Fibroblast of lung (primary cell): ENCODE measurements at regions not wholly inside any gene's neighbourhood (a gene's known extent, or its start where the extent isn't known, plus 50 kb on each side); places are given as distances from the start of the nearest gene placed in this dataset.

Experiments used
- DNase-seq, 2 donors: peaks; one replicate each; pipeline versions ENCODE4 v3.0.0 to v3.0.0-alpha.2; 2010; ENCODE audit warnings: low read depth in 2 of 2
- H2AFZ ChIP-seq: 2 replicates; pipeline ENCODE4 v1.5.1; 2012; ENCODE audit warnings: low read length, control low read depth, inconsistent platforms
- H3K27ac ChIP-seq: 2 replicates; pipeline ENCODE4 v1.5.1; 2011; ENCODE audit warnings: low read length, control low read depth; ENCODE audit not compliant: insufficient read depth
- H3K27me3 ChIP-seq: 2 replicates; pipeline ENCODE4 v1.5.1; 2011; ENCODE audit warnings: mild to moderate bottlenecking, low read length; ENCODE audit not compliant: control insufficient read depth, insufficient read depth
- H3K36me3 ChIP-seq: 2 replicates; pipeline ENCODE4 v1.5.1; 2011; ENCODE audit warnings: low read length; ENCODE audit not compliant: control insufficient read depth, insufficient read depth
- H3K4me1 ChIP-seq: 2 replicates; pipeline ENCODE4 v1.5.1; 2011; ENCODE audit warnings: low read length; ENCODE audit not compliant: control insufficient read depth, insufficient read depth; ENCODE audit errors: extremely low read depth
- H3K4me2 ChIP-seq: 2 replicates; pipeline ENCODE4 v1.5.1; 2011; ENCODE audit warnings: low read length, control low read depth; ENCODE audit not compliant: insufficient read depth; ENCODE audit errors: extremely low read depth
- H3K4me3 ChIP-seq, 4 experiments: fragments of 200-600 bp in 1 of 4; sonication (generic) in 1 of 4; replicated peaks in 1 of 4; 2 replicates each; pipeline ENCODE4 v1.5.1; 2011 to 2016; ENCODE audit warnings: low read length in 4 of 4, low read depth in 3 of 4, mild to moderate bottlenecking in 3 of 4, control low read depth in 2 of 4, inconsistent platforms in 1 of 4, mixed read lengths in 1 of 4; ENCODE audit not compliant: insufficient read depth in 1 of 4; ENCODE audit errors: control extremely low read depth in 1 of 4
- H3K79me2 ChIP-seq: 2 replicates; pipeline ENCODE4 v1.5.1; 2012; ENCODE audit warnings: mild to moderate bottlenecking, low read length, inconsistent platforms; ENCODE audit not compliant: control insufficient read depth, insufficient read depth
- H3K9ac ChIP-seq: 2 replicates; pipeline ENCODE4 v1.5.1; 2011; ENCODE audit warnings: mild to moderate bottlenecking, low read length, control low read depth; ENCODE audit not compliant: insufficient read depth
- H3K9me3 ChIP-seq: 2 replicates; pipeline ENCODE4 v1.5.1; 2012; ENCODE audit warnings: low read depth, low read length; ENCODE audit not compliant: control insufficient read depth, insufficient read depth
- H4K20me1 ChIP-seq: 2 replicates; pipeline ENCODE4 v1.5.1; 2011; ENCODE audit warnings: low read length; ENCODE audit not compliant: control insufficient read depth, insufficient read depth; ENCODE audit errors: extremely low read depth
- EZH2 ChIP-seq: IDR thresholded peaks from 2 replicates; pipeline ENCODE4 v1.5.1; 2012; ENCODE audit warnings: low read length, control low read depth, mild to moderate bottlenecking; ENCODE audit errors: missing control alignments
- TF ChIP-seq, protein P1 (sequence below), 2 donors: IDR thresholded peaks in 1 of 2; conservative IDR thresholded peaks in 1 of 2; 1 replicate in 1 of 2; 2 replicates in 1 of 2; pipeline ENCODE4 v1.5.1; 2011 to 2012; ENCODE audit warnings: low read length in 2 of 2, control low read depth in 1 of 2, inconsistent platforms in 1 of 2, low read depth in 1 of 2, mild to moderate bottlenecking in 1 of 2

DNA sequence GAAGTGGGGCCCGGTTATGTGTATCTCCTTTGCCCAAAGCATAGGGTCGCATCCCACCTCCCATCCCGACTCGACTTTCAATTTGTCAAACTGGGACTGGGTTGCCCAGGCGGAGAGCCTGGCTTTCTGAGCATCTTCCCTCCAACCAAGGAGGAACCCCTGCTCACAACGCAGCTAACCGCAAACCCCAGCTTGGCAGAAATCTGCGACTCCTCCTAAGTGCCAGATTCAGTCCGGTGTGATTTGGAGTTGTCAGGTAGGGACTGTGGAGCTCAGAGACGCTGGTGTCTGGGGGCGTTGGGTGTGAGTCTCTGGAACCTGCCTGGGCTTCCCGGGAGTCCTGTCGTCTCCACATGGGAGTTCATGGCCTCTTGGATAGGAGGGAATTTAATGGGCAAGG is 1126.7 kb downstream of the AACS start:
- H3K27ac ChIP-seq, result no peak overlapping the region
- no peaks in the 10 kb centered on the region for H3K27me3 ChIP-seq
- H3K4me2 ChIP-seq, result no peak overlapping the region
- no peaks in the 10 kb centered on the region for H3K4me1 ChIP-seq
- H4K20me1 ChIP-seq, result no peaks in the 10 kb centered on the region
- no peaks in the 10 kb centered on the region for H3K9me3 ChIP-seq
- H3K9ac ChIP-seq, result no peak overlapping the region
- no peak for DNase-seq
- TF ChIP-seq, protein P1, sequence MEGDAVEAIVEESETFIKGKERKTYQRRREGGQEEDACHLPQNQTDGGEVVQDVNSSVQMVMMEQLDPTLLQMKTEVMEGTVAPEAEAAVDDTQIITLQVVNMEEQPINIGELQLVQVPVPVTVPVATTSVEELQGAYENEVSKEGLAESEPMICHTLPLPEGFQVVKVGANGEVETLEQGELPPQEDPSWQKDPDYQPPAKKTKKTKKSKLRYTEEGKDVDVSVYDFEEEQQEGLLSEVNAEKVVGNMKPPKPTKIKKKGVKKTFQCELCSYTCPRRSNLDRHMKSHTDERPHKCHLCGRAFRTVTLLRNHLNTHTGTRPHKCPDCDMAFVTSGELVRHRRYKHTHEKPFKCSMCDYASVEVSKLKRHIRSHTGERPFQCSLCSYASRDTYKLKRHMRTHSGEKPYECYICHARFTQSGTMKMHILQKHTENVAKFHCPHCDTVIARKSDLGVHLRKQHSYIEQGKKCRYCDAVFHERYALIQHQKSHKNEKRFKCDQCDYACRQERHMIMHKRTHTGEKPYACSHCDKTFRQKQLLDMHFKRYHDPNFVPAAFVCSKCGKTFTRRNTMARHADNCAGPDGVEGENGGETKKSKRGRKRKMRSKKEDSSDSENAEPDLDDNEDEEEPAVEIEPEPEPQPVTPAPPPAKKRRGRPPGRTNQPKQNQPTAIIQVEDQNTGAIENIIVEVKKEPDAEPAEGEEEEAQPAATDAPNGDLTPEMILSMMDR (conservative IDR thresholded peaks at IDR 0.05 in 1 of 2, IDR thresholded peaks at IDR 0.05 in 1 of 2; ENCODE audit: low read depth in 1 of 2, low read length in 2 of 2), result no peak
- TF ChIP-seq EZH2, result no peak
- no peak overlapping the region for H2AFZ ChIP-seq
- H3K4me3 ChIP-seq, result no peak overlapping the region
- no peaks in the 10 kb centered on the region for H3K36me3 ChIP-seq
- no peaks in the 10 kb centered on the region for H3K79me2 ChIP-seq

DNA sequence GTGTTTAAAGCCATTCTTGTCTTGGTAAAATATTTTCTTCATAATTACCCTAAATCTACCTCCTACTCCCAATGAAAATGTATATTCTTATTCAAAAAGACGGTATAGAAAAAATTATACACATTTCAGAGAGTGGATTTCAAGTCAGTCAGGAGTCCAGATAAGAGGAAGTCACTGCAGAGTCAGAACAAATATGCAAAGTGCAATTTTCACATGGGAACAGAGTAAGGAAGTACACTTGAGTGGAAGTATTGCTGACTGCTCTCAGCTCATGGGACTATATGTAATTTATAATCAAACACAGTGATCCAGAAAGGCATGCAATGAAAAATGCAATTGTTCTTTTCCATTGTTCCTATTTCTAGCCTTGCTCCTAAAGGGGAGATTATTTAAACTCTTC is 1128.0 kb downstream of the AACS start:
- Histone ChIP-seq H3K4me1 (no peaks in the 10 kb centered on the region), H3K9me3 (no peaks in the 10 kb centered on the region)
- no peak for DNase-seq

DNA sequence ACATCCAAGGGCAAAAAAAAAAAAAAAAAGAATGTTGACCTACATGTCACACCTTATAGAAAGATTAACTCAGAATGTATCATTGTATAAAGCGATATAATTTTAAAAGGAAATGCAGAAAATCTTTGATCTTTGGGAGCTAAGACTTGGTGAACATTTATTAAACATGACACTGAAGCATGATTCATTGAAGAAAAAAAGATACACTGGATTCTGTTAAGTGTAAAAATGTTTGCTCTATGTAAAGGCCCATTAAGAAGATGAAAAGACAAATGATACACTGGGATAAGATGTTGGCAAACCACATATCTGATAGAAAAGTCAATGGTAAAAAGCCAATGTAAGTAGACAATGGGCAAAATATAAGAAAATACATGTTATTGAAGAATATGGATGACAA is 1131.0 kb downstream of the AACS start:
- Histone ChIP-seq H3K4me3 (no peak overlapping the region), H3K4me1 (no peaks in the 10 kb centered on the region), H3K4me2 (no peak overlapping the region), H3K27me3 (no peaks in the 10 kb centered on the region), H3K36me3 (no peaks in the 10 kb centered on the region), H3K9ac (no peak overlapping the region), H4K20me1 (no peaks in the 10 kb centered on the region), H2AFZ (no peak overlapping the region), H3K79me2 (no peaks in the 10 kb centered on the region), H3K27ac (no peak overlapping the region), H3K9me3 (no peaks in the 10 kb centered on the region)
- TF ChIP-seq EZH2, result no peak
- TF ChIP-seq, protein P1 (conservative IDR thresholded peaks at IDR 0.05 in 1 of 2, IDR thresholded peaks at IDR 0.05 in 1 of 2; ENCODE audit: low read depth in 1 of 2, low read length in 2 of 2), result no peak
- no peak for DNase-seq

More for the DNA sequence above, 1128.0 kb downstream of the AACS start:
- no peaks in the 10 kb centered on the region for H3K36me3 ChIP-seq
- TF ChIP-seq, protein P1 (conservative IDR thresholded peaks at IDR 0.05 in 1 of 2, IDR thresholded peaks at IDR 0.05 in 1 of 2; ENCODE audit: low read depth in 1 of 2, low read length in 2 of 2), result no peak
- no peak for TF ChIP-seq EZH2
- H3K4me2 ChIP-seq, result no peak overlapping the region
- no peaks in the 10 kb centered on the region for H3K27me3 ChIP-seq
- H3K27ac ChIP-seq, result no peak overlapping the region
- no peaks in the 10 kb centered on the region for H3K79me2 ChIP-seq
- H4K20me1 ChIP-seq, result no peaks in the 10 kb centered on the region
- no peak overlapping the region for H3K9ac ChIP-seq
- no peak overlapping the region for H3K4me3 ChIP-seq
- H2AFZ ChIP-seq, result no peak overlapping the region
